ENCODE measurements at regions not wholly inside any gene's neighbourhood (a gene's known extent, or its start where the extent isn't known, plus 50 kb on each side); places are given as distances from the start of the nearest gene placed in this dataset.

DNA sequence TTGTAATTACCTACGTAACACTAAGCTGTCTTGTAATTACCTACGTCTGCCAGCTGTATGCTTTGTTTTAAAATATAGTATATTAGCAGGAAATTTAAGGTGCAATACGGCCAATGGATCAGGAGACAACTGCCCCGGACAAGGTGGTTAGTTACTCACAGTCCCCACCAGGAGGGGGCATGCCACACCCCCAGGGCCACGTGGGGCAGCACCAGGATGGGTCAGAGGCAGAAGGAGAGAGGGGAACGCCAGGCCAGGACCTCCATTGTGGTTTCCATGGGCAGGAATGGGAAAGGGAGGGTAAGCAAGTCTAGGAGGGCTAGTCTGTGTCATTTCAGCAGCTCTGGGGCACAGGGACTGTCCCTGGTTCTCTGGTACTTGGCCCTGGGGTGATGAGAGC lies 140.1 kb downstream of the URI1 start:
- no peak for TF ChIP-seq CTCF (IDR thresholded peaks at IDR 0.05)
- TF ChIP-seq EP300 (IDR thresholded peaks at IDR 0.05): no peak
- TF ChIP-seq POLR2A (IDR thresholded peaks at IDR 0.05): no peak
- no peaks in the 10 kb centered on the region for H3K27me3 ChIP-seq
- 83 to 88% methylated on average over 6 of the region's 6 CpGs for WGBS, 2 donors
- no peaks in the 10 kb centered on the region for H3K4me1 ChIP-seq
- H3K9me3 ChIP-seq: peaks cover 0 to 12% (median 0%) of the 10 kb centered on the region in 4 donors
- no peak overlapping the region for H3K4me3 ChIP-seq
- no peak overlapping the region for H3K27ac ChIP-seq
- no peak for DNase-seq (ENCODE audit: low spot score in 2 of 2)
- no peaks in the 10 kb centered on the region for H3K36me3 ChIP-seq

- Histone ChIP-seq H3K4me1 (no peaks in the 10 kb centered on the region), H3K27me3 (no peaks in the 10 kb centered on the region), H3K9me3 (peaks cover 0 to 12% (median 0%) of the 10 kb centered on the region in 4 donors), H3K36me3 (no peaks in the 10 kb centered on the region), H3K4me3 (no peak overlapping the region), H3K27ac (no peak overlapping the region)
- no peak for TF ChIP-seq POLR2A (IDR thresholded peaks at IDR 0.05)
- no peak for DNase-seq (ENCODE audit: low spot score in 2 of 2)
- 94% methylated on average over 5 of the region's 5 CpGs for WGBS, 2 donors
These were observed 140.6 kb downstream of the URI1 start for GRCh38 chr19:30082611-30083010.

DNA sequence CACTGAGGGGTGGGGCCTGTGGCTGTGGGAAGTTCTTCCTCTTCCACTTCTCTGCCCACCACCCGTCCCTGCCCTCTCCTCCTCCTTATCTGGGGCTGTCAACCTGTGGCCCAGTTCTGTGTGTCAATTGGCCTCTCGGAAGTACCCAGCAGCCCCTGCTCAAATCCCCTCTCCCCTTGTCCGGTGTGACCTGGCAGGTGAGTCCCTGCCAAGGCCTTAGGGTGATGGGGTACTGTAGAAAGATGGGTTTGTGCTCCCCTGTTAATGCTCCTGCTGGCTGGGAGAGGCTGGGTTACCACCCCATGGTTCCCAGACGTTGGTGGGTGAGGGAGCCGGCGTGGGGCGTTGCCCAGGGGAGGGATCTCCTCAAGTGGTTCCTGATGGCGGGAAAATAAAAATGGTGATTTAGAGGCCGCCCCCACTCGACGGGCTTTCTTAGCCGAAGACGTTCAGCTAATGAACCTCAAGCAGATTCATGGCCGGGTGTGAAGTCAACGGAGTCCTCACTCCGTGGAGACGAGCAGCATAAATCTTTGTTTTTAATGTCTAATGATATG lies 141.2 kb downstream of the URI1 start:
- Histone ChIP-seq H3K9me3 (peaks cover 0 to 12% (median 0%) of the 10 kb centered on the region in 4 donors), H3K27me3 (no peaks in the 10 kb centered on the region), H3K36me3 (no peaks in the 10 kb centered on the region), H3K4me3 (no peak overlapping the region), H3K4me1 (no peaks in the 10 kb centered on the region), H3K27ac (no peak overlapping the region)
- DNase-seq (ENCODE audit: low spot score in 2 of 2): no peak
- TF ChIP-seq POLR2A (IDR thresholded peaks at IDR 0.05) (no peak), CTCF (IDR thresholded peaks at IDR 0.05) (no peak), EP300 (IDR thresholded peaks at IDR 0.05) (no peak)
- 77 to 82% methylated on average over 17 of the region's 17 CpGs for WGBS, 2 donors

DNA sequence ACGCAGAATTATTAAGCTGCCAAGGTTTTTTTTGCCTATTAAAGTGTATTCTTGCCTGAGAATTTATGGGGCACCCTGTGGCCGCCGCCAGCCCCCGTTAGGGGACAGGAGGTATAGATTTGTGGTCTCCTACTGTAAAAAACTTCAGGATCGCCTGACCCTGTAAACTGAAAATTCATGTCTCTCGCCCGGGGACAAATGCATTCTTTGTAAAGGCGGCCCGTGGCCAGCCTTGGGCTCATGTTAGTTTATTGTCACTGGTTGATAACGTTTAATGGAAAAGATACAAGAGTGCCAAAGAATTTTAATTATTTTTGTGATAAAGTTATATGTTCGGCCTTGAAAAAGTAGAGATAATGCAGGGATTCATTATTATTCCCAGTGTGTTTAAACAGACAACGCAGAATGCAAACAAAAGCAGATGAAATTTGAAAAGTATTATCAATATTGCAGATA lies 141.7 kb downstream of the URI1 start:
- Histone ChIP-seq H3K36me3 (no peaks in the 10 kb centered on the region), H3K27me3 (no peaks in the 10 kb centered on the region), H3K27ac (no peak overlapping the region), H3K9me3 (peaks cover 0 to 12% (median 0%) of the 10 kb centered on the region in 4 donors), H3K4me3 (no peak overlapping the region), H3K4me1 (no peaks in the 10 kb centered on the region)
- no peak for DNase-seq (ENCODE audit: low spot score in 2 of 2)
- TF ChIP-seq CTCF (IDR thresholded peaks at IDR 0.05) (no peak), EP300 (IDR thresholded peaks at IDR 0.05) (no peak), POLR2A (IDR thresholded peaks at IDR 0.05) (no peak)
- 54 to 58% methylated on average over 12 of the region's 12 CpGs for WGBS, 2 donors

DNA sequence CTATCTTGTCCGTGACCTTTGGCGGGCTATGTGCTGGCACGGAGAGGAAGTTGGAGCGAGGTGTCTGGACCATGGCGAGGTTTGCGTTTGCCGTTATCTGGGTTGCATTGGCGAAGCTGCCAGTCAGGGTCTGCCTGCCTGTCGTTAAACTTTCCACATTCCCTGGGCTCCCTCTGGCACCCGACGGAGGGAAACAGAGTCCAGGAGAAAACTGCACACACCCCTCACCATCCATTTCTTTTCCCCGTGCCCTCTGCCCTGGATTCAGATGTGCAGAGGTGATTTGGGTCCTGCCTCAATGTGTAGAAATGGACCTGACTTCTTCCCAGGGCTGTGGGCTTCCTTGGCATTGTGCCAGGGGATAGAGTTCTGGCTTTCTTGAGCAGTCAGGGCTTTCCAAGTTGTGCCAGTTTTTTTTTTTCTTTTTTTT lies 142.4 kb downstream of the URI1 start:
- 79 to 85% methylated on average over 12 of the region's 12 CpGs for whole genome bisulfite sequencing, 2 donors
- H3K36me3 ChIP-seq: no peaks in the 10 kb centered on the region
- TF ChIP-seq EP300 (IDR thresholded peaks at IDR 0.05) (no peak), POLR2A (IDR thresholded peaks at IDR 0.05) (no peak), CTCF (IDR thresholded peaks at IDR 0.05) (no peak)
- H3K27ac ChIP-seq: no peak overlapping the region
- no peak for DNase-seq (ENCODE audit: low spot score in 2 of 2)
- no peaks in the 10 kb centered on the region for H3K4me1 ChIP-seq
- H3K27me3 ChIP-seq: no peaks in the 10 kb centered on the region
- peaks cover 0 to 8% (median 0%) of the 10 kb centered on the region in 4 donors for H3K9me3 ChIP-seq
- no peak overlapping the region for H3K4me3 ChIP-seq

Measured in tibial nerve (tissue), 4 donors.